ENCODE measurements at regions not wholly inside any gene's neighbourhood (a gene's known extent, or its start where the extent isn't known, plus 50 kb on each side); places are given as distances from the start of the nearest gene placed in this dataset.

DNA sequence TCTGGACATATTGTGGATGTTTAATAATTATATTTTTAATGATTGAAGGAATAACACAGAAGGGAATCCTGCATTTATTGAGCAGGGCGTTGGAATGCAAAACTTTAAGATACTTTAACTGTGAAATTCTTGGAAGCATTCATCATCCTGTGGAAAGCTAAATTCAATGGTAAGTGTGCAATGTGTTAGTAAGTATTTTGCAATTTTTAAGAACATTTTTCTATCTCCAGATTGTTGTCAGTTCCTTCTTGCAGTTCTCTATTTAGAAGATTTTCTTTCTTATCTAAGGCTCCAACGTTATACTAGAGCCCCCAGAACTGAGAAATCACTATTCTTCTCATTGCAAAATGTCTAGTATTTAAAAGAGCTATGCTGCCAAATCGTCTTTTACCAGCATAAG is 132.2 kb upstream of the TSC22D2 start:
- ChIA-PET CTCF (ENCODE audit: low intra/inter-chr PET ratio) (no interaction called here), POLR2A (interaction anchor here (1.0 kb wide), 1 partner anchor 55 kb away, joined by 4 read pairs; no protein-coding TSS in a partner anchor)
- BruUV-seq (replicated peaks) = no TSS peak
- Histone ChIP-seq H3K4me2 (ENCODE audit: insufficient read depth, low read length) (no peak overlapping the region), H3K9ac (ENCODE audit: insufficient read depth in 1 of 2, low read depth in 2 of 2, low read length in 2 of 2) (no peak overlapping the region), H3K4me1 (replicated peaks in 1 of 2; ENCODE audit: control insufficient read depth in 2 of 2, insufficient read depth in 2 of 2, low read length in 2 of 2) (no peaks in the 10 kb centered on the region), H4K20me1 (replicated peaks; ENCODE audit: control insufficient read depth, insufficient read depth, low read length) (no peaks in the 10 kb centered on the region), H3K4me3 (no peak overlapping the region), H3K9me1 (ENCODE audit: control insufficient read depth, insufficient read depth, low read length) (no peaks in the 10 kb centered on the region), H3K27ac (ENCODE audit: extremely low read depth, low read depth, low read length) (no peak overlapping the region), H3K79me2 (ENCODE audit: control insufficient read depth, insufficient read depth, low read length) (no peaks in the 10 kb centered on the region), H3K27me3 (ENCODE audit: control insufficient read depth in 2 of 2, insufficient read depth in 2 of 2, low read length in 2 of 2) (no peaks in the 10 kb centered on the region; a peak in 2 of 5 replicates), H2AFZ (ENCODE audit: low read depth, low read length) (no peak overlapping the region), H3K36me3 (ENCODE audit: control insufficient read depth, insufficient read depth, low read length) (no peaks in the 10 kb centered on the region), H3K9me3 (replicated peaks; ENCODE audit: control insufficient read depth, insufficient read depth, low read depth, low read length) (no peaks in the 10 kb centered on the region)
- 0% methylated on average over 3 of the region's 3 CpGs for WGBS (ENCODE audit: insufficient coverage, low coverage, missing lambda C conversion rate)
- in situ Hi-C loops (cut with MboI) = no loop called here
- ATAC-seq (no peak), FAIRE-seq (no peak), DNase-seq (ENCODE audit: extremely low read depth in 1 of 4, low spot score in 3 of 4) (no peak)
- intact Hi-C loops (cut with micrococcal nuclease) = no loop called here
- TF ChIP-seq SAP30 (IDR thresholded peaks at IDR 0.05; ENCODE audit: borderline replicate concordance, insufficient read depth, low read depth, low read length, poor library complexity, severe bottlenecking) (no peak), ERF (CRISPR knock-in tag; IDR thresholded peaks at IDR 0.05) (no peak), CAMTA2 (CRISPR knock-in tag; conservative IDR thresholded peaks at IDR 0.05) (no peak), EHMT2 (IDR thresholded peaks at IDR 0.05) (no peak), TAF15 (IDR thresholded peaks at IDR 0.05; ENCODE audit: low read depth, low read length) (no peak), U2AF2 (optimal IDR thresholded peaks at IDR 0.05; ENCODE audit: low read depth, low read length) (no peak), RBM15 (IDR thresholded peaks at IDR 0.05; ENCODE audit: insufficient read depth, low read length) (no peak), POLR2H (tag; IDR thresholded peaks at IDR 0.05; ENCODE audit: low read depth) (no peak), BRF2 (IDR thresholded peaks at IDR 0.05; ENCODE audit: borderline replicate concordance, insufficient read depth, insufficient read length) (no peak), IRF2 (CRISPR knock-in tag; IDR thresholded peaks at IDR 0.05) (no peak), ZNF764 (CRISPR knock-in tag; IDR thresholded peaks at IDR 0.05; ENCODE audit: low read depth) (no peak), SMARCE1 (IDR thresholded peaks at IDR 0.05) (no peak), SRSF7 (optimal IDR thresholded peaks at IDR 0.05; ENCODE audit: low read depth, low read length) (no peak), NEUROD1 (IDR thresholded peaks at IDR 0.05; ENCODE audit: borderline replicate concordance, low read depth, low read length, partially characterized antibody) (no peak)
